GM04503 (cell line): ENCODE measurements at regions not wholly inside any gene's neighbourhood (a gene's known extent, or its start where the extent isn't known, plus 50 kb on each side); places are given as distances from the start of the nearest gene placed in this dataset.
"Not testable (repeated sequence)": the region's sequence is repeated elsewhere in the genome, so short reads cannot be mapped to it uniquely, and the experiment has no call there.

ENCODE experiments used
- DNase-seq: peaks from one replicate; pipeline ENCODE4 v3.0.0-alpha.2; 2012; ENCODE audit warnings: low read depth

DNA sequence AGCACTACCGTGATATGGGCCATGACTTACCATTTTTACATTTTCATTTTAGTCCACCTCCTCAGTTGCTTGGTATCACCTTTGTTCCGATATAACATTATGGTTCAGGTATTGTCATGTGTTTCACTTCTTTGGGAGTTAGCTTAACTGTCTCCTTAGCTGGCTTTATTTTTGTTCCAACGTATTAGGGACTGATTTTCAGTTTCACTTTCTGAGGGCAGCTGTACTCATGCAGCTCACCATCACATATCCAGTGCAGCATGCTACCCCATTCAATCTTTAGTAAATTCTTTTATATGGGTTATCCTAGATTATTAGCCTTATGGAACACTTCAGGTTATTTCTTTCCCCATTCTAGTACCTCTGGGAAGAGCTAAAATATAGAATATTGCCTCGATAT lies 362.2 kb upstream of the IRAK1BP1 start:
- DNase-seq, result no peak

DNA sequence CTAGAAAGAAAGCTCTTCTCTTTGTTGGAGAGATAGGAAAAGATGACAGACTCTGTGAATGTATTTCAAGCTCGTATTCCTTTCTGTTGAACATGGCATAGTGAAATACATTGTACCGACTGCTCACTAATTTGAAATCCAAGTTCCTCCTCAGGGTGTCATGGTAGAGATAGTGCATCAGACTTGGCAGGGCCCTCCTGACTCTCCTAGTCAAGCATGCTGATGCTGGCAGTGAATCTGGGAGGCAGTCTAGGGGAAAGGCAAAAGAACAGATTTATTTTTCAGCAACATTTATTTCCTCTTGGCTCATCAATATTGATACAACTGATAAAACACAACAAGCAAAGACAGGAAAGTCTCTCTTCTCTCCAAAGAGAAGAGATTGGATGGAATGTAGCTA lies 356.3 kb upstream of the IRAK1BP1 start:
- DNase-seq, result no peak

DNA sequence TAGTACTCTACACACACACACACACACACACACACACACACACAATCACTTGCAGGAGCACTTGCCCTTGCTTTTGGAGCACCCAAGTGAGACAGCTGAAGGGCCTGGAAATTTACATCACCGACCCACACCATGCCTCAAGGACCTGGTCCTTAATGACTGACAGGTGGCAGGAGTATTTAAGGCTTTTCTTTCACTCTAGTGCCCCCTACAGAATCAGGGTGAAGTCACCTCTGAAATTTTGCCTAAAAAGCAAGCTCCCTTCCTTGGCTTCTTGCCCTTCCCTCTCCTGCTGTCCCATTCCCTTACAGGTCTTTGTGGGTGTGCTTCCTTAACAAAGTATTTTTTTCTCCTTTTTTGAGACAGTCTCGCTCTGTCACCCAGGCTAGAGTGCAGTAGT lies 353.5 kb upstream of the IRAK1BP1 start:
- DNase-seq, result no peak

DNA sequence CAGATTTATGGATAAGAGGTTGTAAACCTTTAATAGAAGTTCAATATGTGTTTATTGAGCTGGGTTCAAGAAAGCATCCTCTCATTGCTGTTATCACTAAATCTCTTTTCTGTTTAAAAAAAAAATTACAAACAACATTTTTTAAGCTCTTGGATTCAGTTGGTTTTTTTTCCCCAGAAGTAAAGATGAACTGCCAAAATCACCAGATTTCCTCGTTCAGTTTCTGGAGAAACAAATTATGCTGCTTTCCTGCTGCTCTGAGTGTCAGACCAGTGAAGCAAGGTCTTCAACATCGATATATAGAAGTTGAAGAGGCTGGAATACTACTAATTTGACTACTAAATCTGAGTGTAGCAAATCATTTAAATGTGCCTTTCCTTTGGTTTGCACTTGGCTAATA lies 352.1 kb upstream of the IRAK1BP1 start:
- DNase-seq, result no peak

DNA sequence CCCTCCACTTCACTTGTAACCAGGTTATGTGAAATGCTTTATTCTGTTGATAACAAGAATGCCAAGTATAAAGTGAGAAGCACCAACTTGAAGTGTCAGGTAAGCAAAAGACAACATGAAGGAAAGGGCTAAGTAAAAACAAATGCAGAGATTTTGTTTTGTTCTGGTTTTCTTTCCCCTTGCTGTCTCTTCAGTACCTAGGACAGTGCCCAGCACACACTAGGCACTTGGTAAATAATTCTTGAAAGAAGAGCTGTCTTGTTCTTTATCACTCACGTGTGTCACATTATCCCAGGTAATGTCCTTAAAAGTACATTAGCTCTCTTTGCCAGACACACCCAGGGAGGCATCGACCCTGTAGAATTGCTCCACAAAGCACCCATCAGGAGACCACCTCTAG lies 350.0 kb upstream of the IRAK1BP1 start:
- no peak for DNase-seq

DNA sequence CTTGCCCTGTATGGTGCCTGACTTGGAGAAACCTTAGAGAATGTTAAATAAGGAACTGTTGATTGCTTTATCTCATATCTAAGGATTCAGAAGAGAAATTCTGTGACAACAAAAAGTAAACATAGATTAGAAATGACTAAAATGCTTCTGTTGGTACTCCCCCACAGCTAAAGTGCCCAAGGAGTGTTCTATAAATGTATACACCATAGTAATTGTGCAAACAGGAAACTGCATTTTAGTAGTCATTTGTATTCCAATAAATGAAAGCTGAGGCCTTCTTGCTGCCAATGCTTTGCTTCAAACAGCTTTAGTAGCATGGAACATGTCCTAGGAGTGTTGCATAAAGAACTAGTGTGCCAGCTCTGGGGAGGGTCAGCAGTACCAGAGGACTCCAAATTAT lies 343.7 kb upstream of the IRAK1BP1 start:
- DNase-seq, result no peak

DNA sequence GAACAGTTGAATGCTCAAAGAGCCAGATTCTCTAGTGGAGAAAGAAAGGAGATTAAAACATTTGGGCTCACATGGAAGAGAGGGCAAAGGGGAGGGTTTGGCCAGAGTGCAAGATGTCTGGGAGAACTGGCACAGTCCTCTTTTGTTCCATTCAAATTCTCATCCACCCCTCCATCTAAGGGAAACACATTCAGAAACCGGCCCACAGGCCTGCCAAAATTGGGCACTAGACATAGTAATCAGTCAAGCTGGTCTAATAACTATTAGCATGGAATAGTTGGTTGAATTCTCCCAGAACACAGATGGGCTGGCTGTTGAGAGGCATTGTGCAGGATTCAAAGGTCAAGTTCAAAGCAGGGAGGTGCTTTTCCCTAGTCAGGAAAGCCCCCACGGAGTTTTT lies 341.4 kb upstream of the IRAK1BP1 start:
- no peak for DNase-seq

DNA sequence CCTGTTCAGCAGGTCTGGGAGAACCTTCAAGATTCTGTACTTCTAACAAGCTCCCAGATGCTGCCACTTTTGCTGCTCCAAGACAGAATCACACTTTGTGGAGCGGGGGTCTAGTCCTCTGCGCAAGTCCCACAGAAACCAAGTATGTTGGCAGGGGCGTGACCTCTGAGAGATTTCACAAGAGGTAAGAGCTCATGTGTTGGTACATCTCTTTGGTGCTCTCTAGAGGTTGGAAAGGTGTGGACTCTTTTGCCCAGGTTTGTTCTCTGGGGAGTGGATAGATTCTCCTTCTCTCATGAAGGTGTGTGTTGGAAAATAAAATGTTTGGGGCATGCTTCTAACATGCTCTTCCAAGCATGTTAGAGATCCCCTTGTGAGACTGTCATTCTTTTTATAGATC lies 340.9 kb upstream of the IRAK1BP1 start:
- no peak for DNase-seq

DNA sequence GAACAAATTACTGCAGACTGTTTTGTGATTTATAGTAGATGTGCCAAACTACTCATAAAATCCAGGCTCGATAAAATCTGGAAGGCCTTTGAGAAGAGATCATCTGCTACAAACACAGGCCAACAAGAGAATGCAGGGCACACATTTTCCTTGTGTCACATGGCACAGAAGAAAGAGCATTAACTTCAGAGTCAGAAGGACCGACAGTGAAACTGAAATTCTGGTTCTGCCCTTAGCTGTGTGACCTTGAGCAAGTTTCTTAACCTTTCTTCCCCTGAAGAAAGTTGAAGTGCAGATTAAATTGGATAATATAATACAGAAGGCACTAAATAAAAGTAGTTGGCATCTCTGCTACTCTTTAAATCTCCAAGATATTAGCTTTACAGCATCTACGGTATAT lies 338.4 kb upstream of the IRAK1BP1 start:
- DNase-seq, result no peak

DNA sequence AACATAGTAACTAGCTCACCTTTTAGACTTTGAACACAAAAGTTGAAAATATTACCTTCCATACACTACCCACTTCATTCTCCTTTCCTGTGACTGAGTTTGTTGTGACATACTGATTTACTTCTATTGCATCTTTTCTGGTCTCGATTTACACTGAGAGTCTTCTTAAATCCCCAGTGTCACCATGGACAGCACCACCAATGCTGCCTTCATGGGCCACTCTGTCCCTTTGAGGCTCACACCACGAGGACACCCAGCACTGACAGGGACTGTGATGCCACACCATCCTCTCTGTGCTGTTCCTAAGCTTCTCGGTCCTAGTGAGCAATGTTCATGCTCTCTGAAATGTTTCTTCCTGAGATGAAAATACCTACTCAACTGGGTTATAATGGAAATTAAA lies 337.1 kb upstream of the IRAK1BP1 start:
- no peak for DNase-seq

DNA sequence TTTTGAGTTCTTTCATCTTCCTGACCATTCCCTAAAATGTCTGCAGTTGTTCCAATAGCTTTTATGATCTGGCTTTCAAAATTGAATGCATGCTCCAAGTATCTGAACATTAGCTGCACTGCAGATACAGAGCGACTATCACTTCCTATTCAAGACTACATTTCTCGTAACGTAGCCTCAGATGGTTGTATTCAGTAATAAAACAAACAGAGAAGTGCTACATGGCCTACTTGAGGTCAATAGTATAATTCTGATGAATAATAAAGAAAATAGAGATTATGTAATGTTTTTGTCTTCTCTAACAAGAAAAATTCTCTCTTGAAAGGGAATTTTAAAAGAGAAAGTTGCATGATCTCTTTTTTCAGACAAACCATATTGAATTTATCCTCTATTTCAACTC lies 333.9 kb upstream of the IRAK1BP1 start:
- no peak for DNase-seq

DNA sequence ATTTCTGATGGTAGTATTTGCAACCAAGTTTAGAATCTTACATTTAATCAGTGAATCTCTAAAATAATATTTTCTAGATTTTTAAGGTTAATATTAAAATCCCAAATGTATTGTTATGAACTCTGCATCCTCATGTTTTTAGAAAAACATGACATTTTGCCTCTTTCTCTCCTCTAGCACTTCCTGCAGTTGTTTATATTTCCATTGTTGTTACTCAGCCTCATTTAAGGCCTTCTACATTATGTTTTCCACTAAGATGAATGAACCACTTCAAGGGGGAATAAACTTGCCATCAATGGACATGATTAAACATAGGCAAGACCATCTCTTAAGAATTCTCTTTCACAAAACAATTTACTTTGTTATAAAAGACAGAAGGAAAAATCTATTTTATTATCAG lies 333.5 kb upstream of the IRAK1BP1 start:
- no peak for DNase-seq

DNA sequence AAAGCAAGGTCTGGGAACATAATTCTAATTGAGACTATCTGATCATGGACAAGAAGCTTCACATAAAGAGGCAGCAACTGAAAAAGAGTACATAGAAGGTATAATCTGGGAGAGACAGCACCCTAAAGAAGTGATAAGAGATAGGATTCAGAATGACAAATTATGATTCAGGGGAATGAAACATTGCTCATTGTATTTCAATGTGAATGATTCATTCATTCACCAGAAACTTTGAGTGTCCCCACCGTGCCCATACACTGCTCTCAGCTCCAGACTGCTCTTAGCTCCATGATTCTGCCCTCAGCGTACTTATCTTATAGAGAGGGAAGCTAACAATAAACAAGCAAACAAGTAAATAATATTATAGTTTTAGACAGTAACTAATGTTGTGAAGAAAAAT lies 329.3 kb upstream of the IRAK1BP1 start:
- no peak for DNase-seq

DNA sequence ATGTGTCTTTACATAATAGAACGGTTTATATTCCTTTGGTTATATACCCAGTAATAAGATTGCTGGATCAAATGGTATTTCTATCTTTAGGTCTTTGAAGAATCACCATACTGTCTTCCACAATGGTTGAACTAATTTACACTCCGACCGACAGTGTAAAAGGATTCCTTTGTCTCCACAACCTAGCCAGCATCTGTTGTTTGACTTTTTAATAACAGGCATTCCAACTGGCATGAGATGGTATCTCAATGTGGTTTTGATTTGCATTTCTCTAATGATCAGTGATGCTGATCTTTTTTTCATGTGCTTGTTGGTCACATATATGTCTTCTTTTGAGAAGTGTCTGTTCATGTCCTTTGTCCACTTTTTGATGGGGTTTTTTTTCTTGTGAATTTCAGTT lies 319.7 kb upstream of the IRAK1BP1 start:
- not testable (repeated sequence) for DNase-seq

DNA sequence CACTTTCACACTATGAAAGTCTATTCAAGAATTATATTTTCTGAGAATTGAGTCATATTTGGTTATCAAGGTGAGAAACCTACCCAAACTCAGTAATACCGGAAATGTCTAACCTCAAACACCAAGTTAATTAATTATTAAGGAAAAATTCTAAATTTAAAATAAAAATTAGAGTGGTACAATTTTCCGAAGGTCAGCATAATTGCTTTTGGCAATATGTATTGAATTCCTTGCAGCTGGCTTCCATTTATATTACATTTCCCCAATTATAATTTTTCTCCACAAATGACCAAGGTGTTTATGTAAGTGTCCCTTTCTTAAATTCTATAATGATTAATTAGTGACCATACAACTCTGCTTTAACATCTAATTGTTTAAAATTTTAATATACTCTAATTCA lies 316.0 kb upstream of the IRAK1BP1 start:
- DNase-seq, result no peak

DNA sequence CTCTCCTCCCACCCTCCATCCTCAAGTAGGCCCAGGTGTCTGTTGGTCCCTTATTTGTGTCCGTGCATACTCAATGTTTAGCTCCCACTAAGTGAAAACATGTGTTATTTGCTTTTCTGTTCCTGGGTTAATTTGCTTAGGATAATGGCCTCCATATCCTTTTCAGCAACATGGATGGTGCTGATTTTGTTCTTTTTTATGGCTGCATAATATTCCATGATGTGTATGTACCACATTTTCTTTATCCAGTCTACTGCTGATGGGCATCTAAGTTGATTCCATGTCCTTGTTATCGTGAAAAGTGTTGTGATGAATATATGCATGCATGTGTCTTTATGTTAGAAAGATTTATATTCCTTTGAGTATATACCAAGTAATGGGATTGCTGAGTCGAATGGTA lies 314.9 kb upstream of the IRAK1BP1 start:
- DNase-seq, result no peak

DNA sequence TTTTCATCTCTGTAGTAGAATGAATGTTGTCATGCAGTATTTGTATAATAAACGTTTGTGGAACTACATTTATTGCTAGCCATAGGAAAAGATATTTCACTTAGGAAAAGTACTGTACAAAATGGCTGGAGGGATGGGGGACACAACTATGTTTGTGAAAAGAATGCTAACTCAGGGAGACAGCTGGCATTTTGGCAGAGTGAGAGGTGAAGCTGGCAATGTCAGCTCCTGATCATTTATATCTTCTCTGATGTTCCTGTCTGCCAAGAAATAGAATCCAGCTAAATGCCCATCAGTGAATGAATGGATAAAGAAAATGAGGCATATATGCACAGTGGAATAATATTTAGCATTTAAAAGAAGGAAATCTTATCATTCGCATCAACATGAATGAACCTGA lies 313.0 kb upstream of the IRAK1BP1 start:
- no peak for DNase-seq

DNA sequence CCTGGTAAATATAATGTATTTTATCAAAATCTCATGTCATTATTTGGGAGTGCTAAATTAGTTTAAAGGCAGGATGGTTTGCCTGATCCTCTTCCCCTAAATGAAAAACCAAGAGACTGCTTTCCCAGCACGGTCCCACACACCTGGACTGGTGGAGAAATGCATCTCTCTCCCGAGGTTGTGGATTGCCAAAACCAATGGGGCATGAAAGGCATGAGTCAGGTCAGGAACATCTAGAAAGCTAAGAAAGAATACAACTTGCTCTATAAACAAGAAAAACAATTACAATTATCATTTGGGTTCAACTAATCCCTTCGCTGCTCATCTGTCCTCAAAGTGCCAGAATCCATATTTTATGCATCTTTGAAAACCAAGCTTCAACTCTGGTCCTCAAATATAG lies 308.3 kb upstream of the IRAK1BP1 start:
- no peak for DNase-seq

DNA sequence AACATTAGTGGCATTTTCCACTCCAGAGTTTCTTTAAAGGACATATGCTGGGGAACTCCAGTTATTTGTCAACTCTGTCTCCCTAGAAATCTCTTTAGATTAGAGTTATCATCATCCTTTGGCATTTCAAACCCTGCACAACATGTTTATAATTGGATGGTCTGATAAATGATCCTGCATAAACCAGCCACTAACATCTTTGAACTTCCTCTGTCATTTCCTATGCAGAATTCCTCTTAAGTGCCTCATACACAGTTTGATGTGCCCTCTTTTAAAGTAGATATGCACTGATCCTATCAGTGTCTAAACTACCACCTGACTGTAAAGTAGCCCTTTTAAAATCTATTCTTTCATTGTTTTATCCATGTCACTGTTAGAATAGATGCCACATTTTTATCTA lies 306.3 kb upstream of the IRAK1BP1 start:
- no peak for DNase-seq

DNA sequence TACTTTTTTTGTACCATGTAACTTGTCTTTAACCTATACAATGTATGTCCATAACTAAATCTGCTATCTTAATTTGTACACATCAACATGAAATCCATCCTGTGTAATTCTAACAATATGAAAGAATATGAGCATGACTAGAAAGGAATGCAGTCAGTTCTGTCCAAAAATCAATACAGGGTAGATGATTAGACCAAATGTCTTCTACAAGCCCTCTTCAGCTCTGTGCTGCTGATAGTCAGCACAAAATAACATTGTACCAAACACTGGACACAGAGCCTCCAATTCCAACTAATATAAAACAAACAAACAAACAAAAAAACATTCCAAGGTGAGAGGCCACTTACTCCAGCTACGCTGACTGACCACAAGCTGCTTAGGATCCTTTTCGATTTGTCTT lies 301.4 kb upstream of the IRAK1BP1 start:
- no peak for DNase-seq

DNA sequence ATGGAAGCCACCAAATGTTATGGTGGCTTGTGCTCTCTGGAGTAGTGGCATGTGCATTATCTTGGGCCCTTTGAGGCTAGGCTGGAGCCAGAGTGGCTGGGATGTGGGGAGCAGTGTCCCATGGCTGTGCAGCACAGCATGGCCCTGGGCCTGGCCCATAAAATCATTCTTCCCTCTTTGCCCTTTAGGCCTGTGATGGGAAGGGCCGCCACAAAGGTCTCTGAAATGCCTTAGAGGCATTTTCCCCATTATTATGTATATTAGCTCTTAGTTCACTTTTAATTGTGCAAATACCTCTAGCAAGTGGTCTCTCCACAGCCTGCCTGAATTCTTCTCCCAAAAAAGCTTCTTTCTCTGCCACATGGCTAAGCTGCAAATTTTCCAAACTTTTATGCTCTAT lies 297.3 kb upstream of the IRAK1BP1 start:
- no peak for DNase-seq

DNA sequence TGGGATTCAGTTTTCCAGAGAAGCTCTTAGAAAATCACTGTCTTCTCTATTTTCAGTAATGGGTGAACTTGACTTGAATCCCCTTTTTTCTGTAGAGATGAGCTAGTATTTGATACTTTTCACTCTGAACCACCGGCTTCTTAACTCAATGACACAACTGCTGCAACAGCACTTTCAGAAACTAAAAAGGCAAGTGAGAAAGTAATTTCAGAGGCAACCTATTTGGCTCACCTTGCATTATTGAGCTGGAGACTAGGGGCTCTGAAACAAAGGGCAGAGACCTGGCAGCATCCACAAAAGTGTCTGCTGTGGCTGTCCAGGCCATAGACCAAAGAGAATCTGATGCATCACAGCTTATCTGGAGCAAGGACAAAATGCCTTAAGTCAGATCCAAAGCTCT lies 289.8 kb upstream of the IRAK1BP1 start:
- no peak for DNase-seq

DNA sequence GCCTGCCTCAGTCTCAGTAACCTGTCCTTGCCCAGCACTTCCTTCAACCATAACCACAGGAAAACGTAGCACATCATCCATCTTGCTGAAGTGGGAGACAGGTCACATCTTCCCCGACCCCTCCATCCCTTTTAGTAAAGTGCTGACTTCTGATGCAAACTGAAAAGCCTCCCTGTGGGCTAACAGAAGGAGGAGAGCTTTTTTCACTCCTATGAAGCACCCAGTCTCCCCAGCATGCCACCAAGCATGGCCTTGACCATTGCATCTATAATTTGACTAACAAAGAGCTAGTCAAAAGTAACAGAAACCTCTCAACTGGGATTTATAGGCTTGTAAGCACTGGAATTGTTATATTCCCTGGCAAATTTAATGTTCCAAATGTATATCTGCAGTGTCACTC lies 288.9 kb upstream of the IRAK1BP1 start:
- DNase-seq, result no peak

DNA sequence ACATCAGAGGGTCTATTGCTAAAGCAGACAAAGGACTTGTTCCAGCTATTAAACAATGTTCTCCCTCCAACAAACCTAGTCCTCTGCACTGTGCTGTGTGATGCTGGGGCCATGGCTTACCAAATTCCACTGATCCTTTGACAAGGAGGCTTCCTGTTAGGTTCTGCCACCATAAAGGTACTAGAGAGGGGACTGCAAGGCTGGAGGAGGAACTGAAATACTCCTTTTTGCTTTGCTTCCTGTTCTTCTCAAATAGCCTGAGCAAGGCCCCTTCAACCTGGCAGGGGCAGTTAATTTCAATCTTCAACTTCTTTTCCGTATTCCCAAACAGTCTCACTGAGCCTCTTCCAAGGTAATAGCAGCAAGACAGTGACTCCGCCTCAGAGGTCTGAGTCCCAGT lies 286.4 kb upstream of the IRAK1BP1 start:
- DNase-seq, result no peak

DNA sequence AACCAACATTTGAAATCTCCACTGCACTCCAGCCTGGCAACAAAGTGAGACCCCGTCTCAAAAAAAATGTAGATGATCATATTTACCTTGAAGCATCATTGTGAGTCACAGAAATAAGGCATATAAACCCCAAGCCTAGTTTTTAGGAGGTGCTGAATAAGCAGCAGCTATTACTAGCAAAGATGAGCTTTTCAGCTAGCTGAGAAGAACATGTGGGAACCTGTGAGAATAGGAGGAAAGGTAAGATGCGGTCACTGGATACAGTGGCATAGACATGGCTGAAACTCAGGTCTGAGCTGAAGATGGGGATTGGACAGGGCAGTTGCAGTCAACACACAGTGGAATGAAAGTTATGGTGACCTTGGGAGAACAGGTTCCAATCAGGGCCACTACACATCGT lies 284.3 kb upstream of the IRAK1BP1 start:
- no peak for DNase-seq

DNA sequence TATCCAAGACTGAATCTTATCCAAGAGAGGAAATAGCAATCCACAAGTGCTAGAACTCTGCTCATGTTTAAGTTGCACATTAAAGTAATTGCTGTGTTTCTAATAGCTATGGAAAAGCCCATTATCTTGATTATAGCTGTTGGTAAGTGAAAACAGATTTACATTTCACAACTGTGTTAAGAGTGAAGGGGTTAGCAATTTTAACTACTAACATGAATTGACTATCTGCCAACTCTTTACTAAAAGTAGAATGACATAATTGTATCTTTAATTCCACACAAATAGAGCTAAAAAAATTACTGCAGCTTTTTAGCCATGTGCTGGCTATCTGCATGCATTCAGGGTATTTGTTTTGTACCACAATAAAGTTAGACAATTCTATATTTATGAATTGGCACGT lies 277.9 kb upstream of the IRAK1BP1 start:
- DNase-seq, result no peak
